Prostate gland (tissue), 2 donors: ENCODE measurements at regions not wholly inside any gene's neighbourhood (a gene's known extent, or its start where the extent isn't known, plus 50 kb on each side); places are given as distances from the start of the nearest gene placed in this dataset.
"Not testable (repeated sequence)": the region's sequence is repeated elsewhere in the genome, so short reads cannot be mapped to it uniquely, and the experiment has no call there.

Experiments
- POLR2A ChIP-seq: fragments of 450-650 bp; IDR thresholded peaks from one replicate; pipeline ENCODE4 v1.6.1; 2016; ENCODE audit warnings: antibody characterized with exemption, mild to moderate bottlenecking
- TF ChIP-seq, protein P1 (sequence below), 4 experiments: fragments of 200-600 bp in 2 of 4; fragments of 450-650 bp in 2 of 4; sonication (generic) in 2 of 4; IDR thresholded peaks; 1 replicate in 3 of 4; 2 replicates in 1 of 4; pipeline ENCODE4 v1.5.1; 2016 to 2019; ENCODE audit warnings: antibody characterized with exemption in 4 of 4, mild to moderate bottlenecking in 2 of 4, moderate library complexity in 2 of 4

DNA sequence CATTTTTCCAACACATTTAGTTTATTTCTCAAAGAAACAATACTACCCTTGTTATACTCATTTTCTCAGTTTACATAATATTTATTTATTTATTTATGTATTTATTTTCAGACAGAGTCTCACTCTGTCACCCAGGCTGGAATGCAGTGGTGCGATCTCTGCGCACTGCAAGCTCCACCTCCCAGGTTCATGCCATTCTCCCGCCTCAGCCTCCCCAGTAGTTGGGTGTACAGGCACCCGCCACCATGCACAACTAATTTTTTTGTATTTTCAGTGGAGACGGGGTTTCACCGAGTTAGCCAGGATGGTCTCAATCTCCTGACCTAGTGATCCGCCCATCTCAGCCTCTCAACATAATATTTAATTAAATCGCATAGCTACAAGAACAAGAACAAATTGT, 2183.8 kb upstream of the DEFB115 start:
- TF ChIP-seq, protein P1, sequence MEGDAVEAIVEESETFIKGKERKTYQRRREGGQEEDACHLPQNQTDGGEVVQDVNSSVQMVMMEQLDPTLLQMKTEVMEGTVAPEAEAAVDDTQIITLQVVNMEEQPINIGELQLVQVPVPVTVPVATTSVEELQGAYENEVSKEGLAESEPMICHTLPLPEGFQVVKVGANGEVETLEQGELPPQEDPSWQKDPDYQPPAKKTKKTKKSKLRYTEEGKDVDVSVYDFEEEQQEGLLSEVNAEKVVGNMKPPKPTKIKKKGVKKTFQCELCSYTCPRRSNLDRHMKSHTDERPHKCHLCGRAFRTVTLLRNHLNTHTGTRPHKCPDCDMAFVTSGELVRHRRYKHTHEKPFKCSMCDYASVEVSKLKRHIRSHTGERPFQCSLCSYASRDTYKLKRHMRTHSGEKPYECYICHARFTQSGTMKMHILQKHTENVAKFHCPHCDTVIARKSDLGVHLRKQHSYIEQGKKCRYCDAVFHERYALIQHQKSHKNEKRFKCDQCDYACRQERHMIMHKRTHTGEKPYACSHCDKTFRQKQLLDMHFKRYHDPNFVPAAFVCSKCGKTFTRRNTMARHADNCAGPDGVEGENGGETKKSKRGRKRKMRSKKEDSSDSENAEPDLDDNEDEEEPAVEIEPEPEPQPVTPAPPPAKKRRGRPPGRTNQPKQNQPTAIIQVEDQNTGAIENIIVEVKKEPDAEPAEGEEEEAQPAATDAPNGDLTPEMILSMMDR (IDR thresholded peaks at IDR 0.05) = not testable (repeated sequence)
- not testable (repeated sequence) for TF ChIP-seq POLR2A
